AG04450 (cell line): ENCODE measurements at regions not wholly inside any gene's neighbourhood (a gene's known extent, or its start where the extent isn't known, plus 50 kb on each side); places are given as distances from the start of the nearest gene placed in this dataset.

Source experiments
- CTCF ChIA-PET: fragments of 300-600, 350-600 bp; formaldehyde crosslinking; extraction: SDS; loops from one replicate; lab custom pipeline; 2022; ENCODE audit warnings: antibody characterized with exemption, inconsistent platforms; lab: Charles Lee
- POLR2A ChIA-PET: fragments of 350-600 bp; formaldehyde crosslinking; extraction: SDS; loops from one replicate; lab custom pipeline; 2021; ENCODE audit warnings: antibody characterized with exemption, inconsistent platforms; lab: Yijun Ruan, JAX
- DNase-seq: peaks from one replicate; pipeline ENCODE4 v3.0.0-alpha.2; 2011; ENCODE audit warnings: low read depth, low spot score
- H3K27ac ChIP-seq: one replicate; pipeline ENCODE4 v1.5.1; 2012; ENCODE audit warnings: low read depth, low read length, control low read depth
- H3K27me3 ChIP-seq: one replicate; pipeline ENCODE4 v1.6.0; 2012; ENCODE audit warnings: low read length; ENCODE audit not compliant: control insufficient read depth, insufficient read depth
- H3K4me3 ChIP-seq: 2 replicates; pipeline ENCODE4 v1.5.1; 2011; ENCODE audit warnings: mild to moderate bottlenecking, low read depth, low read length, control low read depth
- H3K9me3 ChIP-seq: 2 replicates; pipeline ENCODE4 v1.5.1; 2012; ENCODE audit warnings: low read length; ENCODE audit not compliant: control insufficient read depth, insufficient read depth
- CTCF ChIP-seq: IDR thresholded peaks from 2 replicates; pipeline ENCODE4 v1.5.1; 2011; ENCODE audit warnings: low read depth, low read length, control low read depth, inconsistent platforms

- H3K4me3 ChIP-seq, result no peak overlapping the region
- CTCF ChIA-PET, result interaction anchor here (0.7 to 0.8 kb wide), 3 partner anchors 9 to 12 kb away, joined by 3 read pairs; no protein-coding TSS in a partner anchor
- TF ChIP-seq CTCF, result no peak
- no peak for DNase-seq
- no peaks in the 10 kb centered on the region for H3K27me3 ChIP-seq
- no peak overlapping the region for H3K27ac ChIP-seq
- H3K9me3 ChIP-seq, result no peaks in the 10 kb centered on the region
- POLR2A ChIA-PET, result no interaction called here
These were observed 589.0 kb downstream of the USP25 start for GRCh38 chr21:16318651-16319300.

GRCh38 chr21:16320110-16320509, 590.3 kb downstream of the USP25 start:
- TF ChIP-seq CTCF, result no peak
- Histone ChIP-seq H3K4me3 (no peak overlapping the region), H3K9me3 (no peaks in the 10 kb centered on the region), H3K27ac (no peak overlapping the region), H3K27me3 (no peaks in the 10 kb centered on the region)
- CTCF ChIA-PET, result no interaction called here
- DNase-seq, result no peak
- POLR2A ChIA-PET, result no interaction called here

GRCh38 chr21:16322454-16322853, 592.7 kb downstream of the USP25 start:
- Histone ChIP-seq H3K9me3 (no peaks in the 10 kb centered on the region), H3K27ac (no peak overlapping the region), H3K27me3 (no peaks in the 10 kb centered on the region), H3K4me3 (no peak overlapping the region)
- ChIA-PET POLR2A (no interaction called here), CTCF (interaction anchor here (0.5 to 2.2 kb wide), 4 partner anchors 9 to 326 kb away, joined by 3 to 10 read pairs (median 8); no protein-coding TSS in a partner anchor)
- DNase-seq, result no peak
- TF ChIP-seq CTCF, result no peak

GRCh38 chr21:16323596-16323995, 593.8 kb downstream of the USP25 start:
- Histone ChIP-seq H3K9me3 (no peaks in the 10 kb centered on the region), H3K4me3 (no peak overlapping the region), H3K27ac (no peak overlapping the region), H3K27me3 (no peaks in the 10 kb centered on the region)
- ChIA-PET POLR2A (no interaction called here), CTCF (no interaction called here)
- TF ChIP-seq CTCF, result no peak
- DNase-seq, result no peak

GRCh38 chr21:16324630-16325029, 594.8 kb downstream of the USP25 start:
- no peak for TF ChIP-seq CTCF
- Histone ChIP-seq H3K9me3 (no peaks in the 10 kb centered on the region), H3K27me3 (no peaks in the 10 kb centered on the region), H3K27ac (no peak overlapping the region), H3K4me3 (no peak overlapping the region)
- CTCF ChIA-PET, result no interaction called here
- no peak for DNase-seq
- POLR2A ChIA-PET, result no interaction called here
